ENCODE measurements at regions not wholly inside any gene's neighbourhood (a gene's known extent, or its start where the extent isn't known, plus 50 kb on each side); places are given as distances from the start of the nearest gene placed in this dataset.
"Not testable (repeated sequence)": the region's sequence is repeated elsewhere in the genome, so short reads cannot be mapped to it uniquely, and the experiment has no call there.

DNA sequence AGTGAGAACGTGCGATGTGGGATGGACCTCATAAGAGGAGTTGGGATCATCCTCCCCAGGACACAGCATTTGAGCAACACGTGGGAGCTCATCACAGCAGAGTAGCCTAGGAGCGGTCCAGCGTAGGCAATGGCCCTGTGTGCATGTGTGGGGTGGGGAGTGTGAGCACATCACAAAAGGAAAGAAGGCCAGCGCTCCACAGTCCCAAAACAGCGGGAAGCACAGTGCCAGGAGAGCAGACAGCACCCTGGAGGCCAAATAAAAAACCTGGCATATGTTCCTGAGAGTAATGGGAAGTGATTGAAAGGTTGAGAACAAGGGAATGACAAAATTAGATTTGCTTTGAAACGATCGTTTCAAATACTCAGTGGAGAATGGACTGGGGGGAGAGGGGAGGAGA lies 226.0 kb downstream of the C7orf25 start:
- DNase-seq (ENCODE audit: low read depth in 3 of 3) = no peak

DNA sequence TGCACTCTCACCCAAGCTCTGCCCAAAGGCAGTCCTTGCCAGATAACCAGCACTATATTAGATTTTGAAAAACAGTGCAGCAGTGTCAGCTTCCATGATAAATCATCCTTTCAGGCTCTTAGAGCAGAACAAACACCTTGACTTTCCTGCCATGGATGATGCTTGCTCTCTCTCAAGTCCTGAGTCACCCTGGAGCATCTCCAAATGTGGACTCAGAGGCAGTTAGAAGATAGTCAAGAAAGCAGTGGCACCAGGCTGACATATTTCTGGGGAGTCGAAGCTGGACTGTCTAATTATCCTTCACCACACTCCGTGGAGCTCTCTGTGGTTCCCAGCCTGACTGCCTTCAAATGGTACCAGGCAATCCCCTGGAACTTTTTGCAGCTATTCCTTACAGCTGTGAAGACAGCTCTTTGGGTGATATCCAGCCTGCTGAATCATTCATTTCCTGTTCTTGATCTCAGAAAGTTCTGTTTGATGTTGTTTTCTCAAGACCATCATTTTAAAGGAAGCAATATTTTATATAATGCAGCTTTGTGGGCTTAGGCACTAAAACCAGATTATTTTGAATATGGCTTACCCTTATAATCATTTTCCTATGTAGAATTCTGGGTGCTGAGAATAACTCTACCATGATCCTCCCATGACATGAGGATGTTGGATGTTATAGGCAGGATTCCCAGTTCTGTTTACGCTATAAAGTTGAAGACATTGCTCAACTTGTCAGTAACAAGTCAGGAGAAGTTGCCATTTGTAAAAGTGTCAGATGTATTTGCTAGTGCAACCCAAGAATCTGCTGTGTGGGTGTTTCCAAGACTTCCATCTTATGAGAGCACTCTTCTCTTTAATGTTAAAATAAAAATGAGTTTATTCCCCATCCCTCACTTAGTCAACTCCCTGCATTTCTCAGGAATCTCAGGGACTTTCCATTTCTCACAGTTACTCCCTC lies 233.8 kb downstream of the C7orf25 start:
- DNase-seq (ENCODE audit: low read depth in 3 of 3) = no peak

DNA sequence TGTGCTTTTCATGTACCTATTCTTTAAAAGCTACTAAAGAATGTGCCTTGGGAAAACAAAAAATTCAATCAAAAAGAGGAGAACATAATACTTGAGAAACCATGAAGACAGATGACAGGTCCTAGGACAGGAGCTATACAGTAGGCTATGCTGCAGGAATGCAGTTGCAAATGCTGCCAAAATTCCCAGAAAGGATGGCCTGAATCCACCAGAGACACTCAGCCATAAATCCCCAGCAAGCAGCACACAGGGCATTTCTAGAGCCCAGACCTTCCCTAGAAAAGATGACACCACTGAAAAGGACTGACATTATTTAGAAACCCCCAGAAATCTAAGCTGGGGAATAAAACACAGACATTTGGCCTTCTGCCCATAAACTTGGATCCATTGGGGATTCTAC lies 237.3 kb downstream of the C7orf25 start:
- DNase-seq (ENCODE audit: low read depth in 3 of 3) = no peak

DNA sequence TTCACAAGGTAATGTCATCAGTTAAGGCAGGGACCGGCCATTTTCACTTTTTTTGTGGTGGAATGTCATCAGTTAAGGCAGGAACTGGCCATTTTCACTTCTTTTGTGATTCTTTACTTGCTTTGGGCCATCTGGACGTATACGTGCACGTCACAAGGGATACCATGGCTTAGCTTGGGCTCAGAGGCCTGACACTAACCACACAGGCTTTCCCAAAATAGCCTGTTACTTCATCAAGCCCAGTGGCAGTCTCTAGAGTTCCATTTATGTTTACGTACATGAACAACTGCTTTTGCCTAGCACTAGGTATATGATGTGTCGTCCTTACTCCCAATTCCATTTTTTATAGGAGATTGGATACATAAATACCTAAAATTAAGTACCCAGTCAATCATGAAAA lies 237.9 kb downstream of the C7orf25 start:
- no peak for DNase-seq (ENCODE audit: low read depth in 3 of 3)

DNA sequence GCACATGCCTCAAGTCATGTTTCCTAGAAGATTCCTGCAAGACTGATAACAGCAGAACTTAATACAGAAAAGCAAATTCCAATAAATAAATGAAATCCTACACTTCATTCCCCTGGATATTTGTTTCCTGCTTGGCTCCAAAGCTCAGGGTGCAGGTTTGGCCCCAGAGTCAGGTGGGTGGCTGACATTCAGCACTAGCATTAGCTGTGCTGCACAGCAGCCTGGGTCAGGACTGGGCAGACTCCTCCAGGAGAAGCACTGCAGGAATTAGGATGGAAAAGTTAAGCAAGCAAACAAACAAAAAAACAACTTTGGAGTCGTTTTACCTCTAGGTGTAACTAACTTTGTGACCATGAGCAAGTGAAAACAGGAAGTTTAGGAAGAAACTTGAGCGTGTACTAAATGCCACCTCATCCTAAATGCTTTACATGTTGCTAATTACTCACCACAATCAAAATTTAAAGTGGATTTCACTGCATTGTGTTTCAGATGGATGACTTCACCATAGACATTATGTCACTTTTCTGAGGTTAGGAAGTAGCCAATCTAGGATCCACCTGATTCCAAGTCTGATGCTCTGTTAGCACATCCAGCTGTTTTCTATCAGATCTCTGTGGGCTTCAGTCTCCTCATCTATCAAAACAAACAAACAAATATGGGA lies 239.4 kb downstream of the C7orf25 start:
- no peak for DNase-seq (ENCODE audit: low read depth in 3 of 3)

DNA sequence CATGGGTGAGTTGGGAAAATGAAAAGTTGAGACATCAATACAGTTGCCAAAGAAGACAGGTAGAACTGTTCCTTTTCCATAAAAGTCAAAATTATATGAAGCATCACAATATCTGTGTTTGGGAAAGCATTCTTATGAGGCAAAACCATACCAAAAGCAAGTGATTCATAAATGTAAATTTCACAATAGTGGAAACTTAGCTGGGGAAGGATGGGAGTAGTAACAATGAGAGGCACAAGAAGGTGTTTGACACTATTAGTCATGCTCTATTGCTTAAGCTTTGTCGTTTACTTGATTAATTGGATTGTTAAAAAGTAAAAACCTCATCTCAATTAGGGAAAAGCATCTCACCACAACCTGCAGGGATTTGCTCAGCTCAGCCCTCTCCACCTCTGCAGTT lies 240.2 kb downstream of the C7orf25 start:
- no peak for DNase-seq (ENCODE audit: low read depth in 3 of 3)

DNA sequence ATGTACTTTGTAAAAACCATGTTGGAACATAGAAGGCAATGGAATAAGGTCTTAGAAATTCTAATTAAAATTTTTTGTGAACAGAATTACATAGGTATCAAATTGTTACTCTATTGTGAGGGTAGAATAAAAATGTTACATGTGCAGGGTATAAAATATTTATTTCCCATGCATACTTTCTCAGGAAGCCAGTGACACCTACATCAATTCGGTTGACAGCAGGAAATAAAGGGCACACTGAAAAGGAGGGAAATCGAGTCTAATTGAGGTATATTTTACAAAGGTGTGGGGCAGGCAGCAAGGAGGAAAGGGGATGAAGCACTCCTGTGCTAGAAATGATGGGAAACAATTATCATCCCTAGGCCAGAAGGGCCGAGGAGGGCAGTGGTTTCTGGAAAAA lies 244.9 kb downstream of the C7orf25 start:
- no peak for DNase-seq (ENCODE audit: low read depth in 3 of 3)

DNA sequence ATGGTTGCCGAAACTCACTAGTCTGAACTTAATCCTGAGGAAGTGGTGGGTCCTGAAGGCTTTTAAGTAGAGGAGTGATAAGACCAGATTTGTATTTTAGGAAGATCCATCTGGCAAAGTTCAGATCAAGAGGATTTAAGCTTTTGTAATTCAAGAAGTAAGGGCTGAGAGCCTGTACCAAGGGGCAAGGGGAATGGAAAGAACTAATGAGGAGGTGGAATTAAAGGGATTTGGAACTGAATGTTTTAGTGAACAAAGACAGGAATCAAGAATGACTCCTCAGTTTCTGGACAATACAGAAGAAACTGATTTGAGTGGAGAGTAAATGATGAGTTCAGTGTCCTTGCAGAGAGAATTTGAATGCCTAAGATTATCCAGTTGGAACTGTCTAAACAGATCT lies 249.0 kb downstream of the C7orf25 start:
- no peak for DNase-seq (ENCODE audit: low read depth in 3 of 3)

DNA sequence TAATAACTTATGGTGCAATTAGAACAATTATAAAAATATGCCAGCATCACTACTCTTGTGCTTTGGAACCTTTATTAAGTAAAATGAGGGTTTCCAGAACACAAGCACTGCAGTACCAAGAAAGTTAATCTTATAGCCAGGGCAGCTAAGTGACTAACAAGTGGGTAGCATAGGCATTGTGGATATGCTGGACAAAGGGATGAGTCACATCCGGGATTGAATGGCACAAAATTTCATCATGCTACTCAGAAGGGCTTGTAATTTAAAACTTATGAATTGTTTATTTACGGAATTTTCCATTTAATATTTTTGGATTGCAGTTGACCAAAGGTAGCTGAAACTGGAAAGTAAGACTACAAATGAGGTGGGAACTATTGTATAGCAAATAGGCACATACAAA lies 250.6 kb downstream of the C7orf25 start:
- DNase-seq (ENCODE audit: low read depth in 3 of 3) = no peak

DNA sequence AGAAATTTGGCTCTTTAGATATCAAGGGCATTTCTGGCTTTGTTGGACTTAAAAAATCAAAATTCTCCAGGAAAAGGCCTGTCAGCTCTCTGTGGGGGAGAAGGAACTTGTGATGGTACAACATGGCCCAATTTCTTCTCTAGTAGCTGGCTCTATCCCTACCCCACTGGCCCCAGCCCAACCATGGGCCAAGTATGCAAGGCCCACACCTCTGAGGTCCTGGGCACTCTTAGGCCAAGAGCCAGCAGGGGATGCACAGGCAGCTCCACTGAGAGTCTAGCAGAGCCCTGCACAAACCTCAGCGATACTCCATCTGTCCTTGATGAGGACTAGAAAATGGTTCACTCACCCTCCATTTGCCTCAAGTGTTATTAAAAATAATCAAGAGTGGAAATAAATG lies 261.2 kb downstream of the C7orf25 start:
- no peak for DNase-seq (ENCODE audit: low read depth in 3 of 3)

DNA sequence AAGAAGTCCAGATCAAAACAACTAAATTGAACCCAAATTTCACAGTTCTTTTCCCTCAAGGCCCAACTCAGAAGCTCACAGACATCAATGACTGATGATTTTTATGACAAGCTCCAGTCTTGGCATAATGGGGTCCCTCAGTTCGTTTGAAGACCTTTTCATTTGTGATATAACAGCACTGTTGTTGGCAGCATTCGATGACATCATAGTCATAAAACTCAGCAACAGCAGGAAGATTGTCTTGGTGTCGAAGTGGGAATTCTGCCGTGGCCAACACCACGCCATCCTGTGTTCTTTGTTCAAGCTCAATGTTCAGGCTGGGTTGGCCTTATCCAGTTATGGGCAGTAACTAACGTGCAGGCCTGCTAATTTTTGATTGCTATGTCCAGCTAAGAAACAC lies 261.7 kb downstream of the C7orf25 start:
- DNase-seq (ENCODE audit: low read depth in 3 of 3) = no peak

DNA sequence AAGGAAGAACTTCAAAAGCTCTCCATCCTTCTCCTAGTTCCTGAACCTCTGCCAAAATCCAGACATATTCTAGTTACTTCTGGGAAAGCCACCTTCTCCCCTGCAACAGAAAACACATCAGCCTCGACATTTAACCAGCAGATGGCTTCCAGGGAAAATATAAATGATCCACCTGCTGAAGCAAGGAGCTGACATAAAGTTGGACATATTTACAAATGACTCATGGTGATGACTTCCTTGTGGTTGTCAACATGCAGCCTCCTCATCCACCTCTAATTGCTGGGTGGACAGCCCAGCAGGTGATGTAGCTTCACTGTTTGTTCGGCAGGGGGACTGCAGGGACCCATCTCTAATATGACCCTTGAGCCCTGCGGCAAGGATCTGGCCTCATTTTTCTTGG lies 266.0 kb downstream of the C7orf25 start:
- DNase-seq (ENCODE audit: low read depth in 3 of 3) = no peak

DNA sequence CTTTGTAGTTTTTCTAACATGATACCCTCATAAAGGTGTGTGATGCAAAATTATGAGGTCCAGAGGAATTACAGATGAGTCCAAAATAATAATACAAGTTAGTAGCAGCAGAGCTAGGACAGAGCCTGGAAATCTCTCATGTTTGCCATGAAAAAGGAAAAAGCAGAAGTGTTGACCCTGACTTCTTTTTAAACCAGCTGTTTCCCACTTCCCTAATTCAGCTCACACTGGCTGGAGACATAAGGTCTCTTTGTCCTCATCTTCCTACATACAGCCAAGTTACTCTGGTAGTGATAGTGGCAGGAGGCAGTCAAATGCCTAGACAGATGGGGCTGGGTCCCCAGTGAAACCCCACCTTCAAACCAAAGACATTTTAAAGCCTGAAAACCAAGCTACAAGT lies 269.2 kb downstream of the C7orf25 start:
- DNase-seq (ENCODE audit: low read depth in 3 of 3) = no peak

DNA sequence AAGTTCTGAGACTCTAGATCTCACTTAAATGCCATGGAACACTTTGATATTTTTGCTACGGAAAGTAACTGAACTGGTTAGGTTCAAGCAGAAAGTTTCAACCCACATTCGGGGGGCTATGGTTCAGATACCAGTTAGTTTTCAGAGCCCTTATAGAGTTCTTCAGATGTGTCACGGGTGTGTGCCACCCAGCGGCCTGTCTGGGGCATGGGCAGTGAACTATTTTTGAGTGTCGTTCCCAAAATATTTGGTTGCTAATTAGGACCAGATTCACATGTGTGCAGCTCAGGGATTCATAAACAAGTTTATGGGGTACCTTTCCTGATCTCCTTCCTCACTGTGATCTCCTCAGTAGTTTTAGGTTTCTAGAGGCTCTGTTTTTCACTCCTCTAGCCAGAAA lies 271.9 kb downstream of the C7orf25 start:
- DNase-seq (ENCODE audit: low read depth in 3 of 3) = no peak

DNA sequence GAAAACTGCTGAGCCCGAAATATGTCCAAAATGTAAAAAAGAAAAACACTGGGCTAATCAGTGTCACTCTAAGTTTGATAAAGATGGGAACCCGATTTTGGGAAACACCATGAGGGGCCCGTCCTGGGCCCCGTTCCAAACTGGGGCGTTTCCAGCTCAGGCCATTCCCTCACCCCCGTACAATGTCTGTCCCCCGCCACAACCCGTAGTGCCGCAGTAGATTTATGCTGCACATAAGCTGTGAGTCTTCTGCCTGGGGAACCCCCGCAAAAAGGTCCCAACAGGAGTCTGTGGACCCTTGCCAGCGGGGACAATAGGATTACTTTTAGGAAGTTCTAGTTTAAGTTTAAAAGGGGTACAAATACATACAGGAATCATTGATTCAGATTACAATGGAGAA lies 275.5 kb downstream of the C7orf25 start:
- not testable (repeated sequence) for DNase-seq (ENCODE audit: low read depth in 3 of 3)

DNA sequence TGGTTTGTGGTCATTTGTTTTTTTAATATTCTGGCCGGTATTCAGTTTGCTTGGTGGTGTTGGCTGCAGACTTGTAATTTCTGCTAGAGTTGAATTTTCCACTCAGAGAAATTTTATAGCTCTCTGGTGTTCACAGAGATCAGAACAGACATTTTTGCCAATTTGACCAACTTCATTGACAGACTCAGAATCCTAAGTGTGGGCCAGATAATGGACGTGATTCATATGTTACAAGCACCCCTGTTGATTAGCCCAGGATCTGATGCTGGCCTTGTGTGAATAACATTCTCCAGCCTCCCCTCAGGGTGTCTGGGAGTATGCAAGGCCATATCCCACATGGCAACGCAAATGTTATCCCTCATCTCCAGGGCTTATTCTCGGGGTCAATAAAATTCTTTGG lies 283.8 kb downstream of the C7orf25 start:
- no peak for DNase-seq (ENCODE audit: low read depth in 3 of 3)

DNA sequence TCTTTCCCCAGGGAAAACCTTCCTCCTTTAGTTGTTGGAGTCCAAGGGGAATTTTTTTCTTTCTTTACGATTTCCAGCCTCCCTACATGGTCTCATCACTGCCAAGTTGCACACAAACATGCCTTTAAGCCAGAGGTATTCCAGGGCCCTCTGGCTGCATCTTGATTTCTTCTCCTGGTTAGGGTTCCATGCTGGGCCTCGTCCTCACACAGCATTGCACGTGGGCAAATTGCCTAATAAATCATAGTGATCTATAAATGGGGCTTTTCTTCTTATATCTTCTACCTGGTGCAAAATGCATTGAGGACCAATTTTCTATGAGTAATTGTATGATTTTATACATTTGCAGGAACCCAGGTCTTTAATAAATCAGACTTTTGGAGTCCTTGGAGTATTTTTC lies 284.2 kb downstream of the C7orf25 start:
- DNase-seq (ENCODE audit: low read depth in 3 of 3) = no peak

DNA sequence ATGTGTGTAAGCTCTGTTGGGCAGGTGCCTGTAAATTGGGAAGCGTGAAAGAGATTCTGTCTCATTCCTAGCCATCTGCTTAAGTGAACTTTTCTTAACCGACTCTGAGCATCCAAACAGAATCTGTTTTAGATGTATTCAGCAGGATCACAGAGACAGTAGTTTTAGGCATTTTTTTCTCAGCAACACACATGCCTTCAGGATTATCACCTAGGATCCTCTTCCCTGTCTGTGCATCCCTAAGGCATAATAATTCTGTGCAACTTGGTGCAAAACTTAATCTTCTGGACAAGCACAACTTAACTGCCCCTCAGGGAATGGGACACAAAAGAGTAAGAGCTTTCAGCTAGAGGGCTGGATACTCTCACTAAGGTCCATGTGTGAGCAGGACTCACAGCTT lies 284.8 kb downstream of the C7orf25 start:
- DNase-seq (ENCODE audit: low read depth in 3 of 3) = no peak

DNA sequence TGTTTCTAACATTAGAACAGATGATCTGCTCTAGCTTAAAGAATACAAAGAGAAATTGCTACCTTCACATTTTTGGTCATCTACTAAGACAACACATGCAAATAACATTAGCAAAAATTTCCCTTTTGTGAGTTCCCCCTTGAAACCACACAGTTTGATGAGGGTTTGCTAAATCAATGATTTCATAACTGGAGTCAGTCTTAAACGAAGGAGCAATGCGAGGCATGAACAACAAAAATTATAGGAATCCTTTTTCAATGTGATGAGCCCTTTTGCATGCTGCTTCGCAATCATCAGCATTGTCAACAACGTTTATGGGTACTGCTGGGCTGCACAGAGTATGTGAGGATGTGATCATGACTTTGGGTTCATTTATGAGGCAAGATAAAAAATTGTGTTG lies 286.4 kb downstream of the C7orf25 start:
- no peak for DNase-seq (ENCODE audit: low read depth in 3 of 3)

DNA sequence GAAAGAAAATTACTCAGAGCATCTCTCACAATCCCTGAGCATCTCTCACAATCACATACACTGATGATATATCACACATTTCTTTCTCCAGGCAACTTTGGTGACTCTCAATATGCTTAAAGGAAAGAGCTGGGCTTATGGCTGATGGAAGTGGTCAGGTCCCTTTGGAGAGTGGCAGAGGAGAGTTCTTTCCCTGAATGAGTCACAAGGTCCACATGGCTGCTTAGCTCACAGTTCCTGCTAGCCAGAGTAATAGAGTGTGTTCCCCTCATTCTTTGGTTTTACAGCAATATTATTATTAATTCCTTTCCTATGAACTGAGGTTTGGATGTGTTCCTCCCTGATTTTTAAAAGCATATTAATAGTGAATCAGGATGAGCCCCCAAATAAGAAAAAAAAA lies 287.4 kb downstream of the C7orf25 start:
- no peak for DNase-seq (ENCODE audit: low read depth in 3 of 3)

DNA sequence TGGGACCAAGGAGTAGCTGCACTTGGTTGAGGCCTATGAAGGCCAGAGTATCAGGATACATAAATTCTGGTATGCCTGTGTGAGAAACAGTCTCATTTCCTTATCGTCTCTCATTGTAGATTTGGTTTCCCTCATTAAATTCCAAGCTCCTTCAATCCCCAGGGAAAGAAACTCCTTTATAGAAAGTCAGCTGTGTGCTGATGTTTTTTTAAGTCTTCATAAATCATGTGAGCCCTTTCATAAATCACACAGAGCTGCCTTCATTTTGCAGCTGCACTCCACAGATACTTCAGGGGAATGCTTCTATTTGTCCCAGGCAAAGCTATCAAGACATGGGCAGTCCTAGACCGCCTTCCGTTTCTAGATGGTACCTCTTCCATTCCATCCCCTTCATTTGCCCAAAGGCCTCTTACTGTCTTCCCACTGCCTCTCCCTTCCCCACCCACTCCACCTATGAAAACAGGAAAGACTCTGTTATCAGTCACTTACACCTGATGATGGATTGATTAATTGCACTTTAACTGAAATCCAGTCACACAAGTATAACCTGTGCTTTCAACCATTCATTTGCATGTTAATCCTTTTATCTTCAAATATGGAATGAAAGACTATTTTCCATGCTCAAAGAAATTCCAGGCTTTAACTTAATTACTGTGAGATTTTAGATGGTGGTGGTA lies 290.2 kb downstream of the C7orf25 start:
- no peak for DNase-seq (ENCODE audit: low read depth in 3 of 3)

DNA sequence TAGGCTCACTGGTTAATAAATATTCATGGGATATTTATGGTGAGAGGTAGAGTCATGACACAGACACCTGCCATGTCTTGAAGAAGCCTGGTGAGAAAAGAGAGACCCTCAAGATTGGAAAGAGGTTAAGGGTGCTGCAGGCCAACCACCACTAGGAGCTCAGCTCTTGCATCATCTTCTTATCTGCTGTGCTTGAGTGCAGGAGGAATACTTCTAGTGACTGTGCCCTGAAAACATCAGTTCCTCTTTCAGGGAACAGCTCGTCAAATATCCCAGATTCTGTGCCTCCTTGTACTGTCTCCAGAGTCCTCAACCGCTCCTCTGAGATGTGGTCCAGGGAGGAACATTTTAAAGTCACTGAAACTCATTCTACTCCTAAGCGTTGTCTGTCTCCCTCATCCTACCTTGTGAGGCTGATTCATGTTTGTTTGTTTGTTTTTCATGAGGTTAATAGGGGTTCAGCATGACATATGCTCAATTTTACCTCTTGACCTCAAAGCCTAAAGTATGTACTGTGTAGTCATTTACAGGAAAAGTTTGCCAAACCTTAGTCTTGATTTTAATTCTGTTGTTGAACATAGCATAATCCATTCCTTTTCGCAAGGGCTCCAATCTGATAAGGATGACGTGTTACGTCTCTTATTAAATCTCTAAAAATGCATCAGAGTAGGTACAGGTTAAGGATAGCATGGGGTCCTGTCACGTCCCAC lies 293.1 kb downstream of the C7orf25 start:
- no peak for DNase-seq (ENCODE audit: low read depth in 3 of 3)

All from stimulated activated CD4-positive, alpha-beta T cell treated with anti-CD3 and anti-CD28 coated beads, TNF-alpha, amount 100 ng/mL, for 48 hours (primary cell).